GM18508 (cell line): ENCODE measurements at regions not wholly inside any gene's neighbourhood (a gene's known extent, or its start where the extent isn't known, plus 50 kb on each side); places are given as distances from the start of the nearest gene placed in this dataset.
"Not testable (repeated sequence)": the region's sequence is repeated elsewhere in the genome, so short reads cannot be mapped to it uniquely, and the experiment has no call there.

Experiments used
- ATAC-seq: cut with Tn5 transposase; IDR thresholded peaks from one replicate; pipeline ENCODE4 v1.9.1; 2021; ENCODE audit warnings: moderate number of reproducible peaks; ENCODE audit not compliant: insufficient read depth, unreplicated experiment

DNA sequence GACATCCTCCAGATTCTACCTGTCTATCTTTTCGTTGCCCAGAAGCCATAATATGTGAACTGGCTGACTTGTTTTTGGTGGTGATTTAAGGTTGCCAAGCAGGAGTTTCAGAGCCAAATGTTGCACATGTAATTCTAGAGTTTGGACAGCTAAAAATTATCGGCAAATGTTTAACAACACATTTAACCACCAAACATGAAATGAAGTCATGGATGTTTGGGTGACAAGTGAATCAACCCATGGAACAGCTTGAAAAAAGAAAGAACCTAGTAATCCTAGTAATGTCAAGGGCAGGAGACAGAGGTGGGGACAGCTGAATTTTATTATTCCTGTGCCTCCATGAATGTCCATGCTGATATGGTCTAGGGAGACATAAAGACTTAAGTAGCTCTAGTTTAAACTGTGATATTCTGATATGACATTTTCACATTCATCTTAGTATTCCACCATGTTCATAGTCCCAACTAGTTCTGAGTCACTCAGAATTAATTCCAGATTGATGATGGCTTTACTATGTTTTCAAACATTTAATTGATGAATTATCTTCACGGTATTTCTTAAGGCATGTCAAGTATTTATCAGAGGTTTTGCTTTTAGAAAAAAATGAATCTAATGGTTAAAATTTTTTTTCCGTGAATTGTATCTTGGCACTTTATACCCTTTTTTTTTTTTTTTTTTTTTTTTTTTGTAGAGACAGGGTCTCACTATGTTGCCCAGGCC lies 101.7 kb downstream of the SOCS6 start:
- no peak for ATAC-seq

GRCh38 chr18:70389036-70389435 lies 100.2 kb downstream of the SOCS6 start:
- not testable (repeated sequence) for ATAC-seq

DNA sequence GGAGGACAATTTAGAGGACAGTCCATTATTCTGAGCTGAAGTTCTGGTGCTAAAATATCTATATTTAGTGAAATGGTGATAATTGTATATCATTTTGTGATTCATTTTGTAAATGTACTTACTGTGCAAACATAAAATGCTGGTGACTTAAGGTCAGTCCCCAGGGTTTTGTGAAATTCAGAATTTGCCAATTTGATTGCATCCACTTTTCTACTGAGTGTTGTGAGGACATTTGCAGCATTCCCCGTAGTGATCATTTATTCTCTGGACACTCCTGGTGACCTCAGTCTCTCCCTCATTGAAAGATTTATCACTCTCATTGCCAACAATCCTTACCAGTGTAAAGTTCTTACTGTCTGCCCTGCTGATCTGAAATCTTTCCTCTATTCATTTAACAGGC lies 98.2 kb downstream of the SOCS6 start:
- ATAC-seq, result no peak

- ATAC-seq, result no peak
Observed at GRCh38 chr18:70386582-70386981, 97.7 kb downstream of the SOCS6 start.

- no peak for ATAC-seq
Observed at GRCh38 chr18:70385474-70385873, 96.6 kb downstream of the SOCS6 start.

DNA sequence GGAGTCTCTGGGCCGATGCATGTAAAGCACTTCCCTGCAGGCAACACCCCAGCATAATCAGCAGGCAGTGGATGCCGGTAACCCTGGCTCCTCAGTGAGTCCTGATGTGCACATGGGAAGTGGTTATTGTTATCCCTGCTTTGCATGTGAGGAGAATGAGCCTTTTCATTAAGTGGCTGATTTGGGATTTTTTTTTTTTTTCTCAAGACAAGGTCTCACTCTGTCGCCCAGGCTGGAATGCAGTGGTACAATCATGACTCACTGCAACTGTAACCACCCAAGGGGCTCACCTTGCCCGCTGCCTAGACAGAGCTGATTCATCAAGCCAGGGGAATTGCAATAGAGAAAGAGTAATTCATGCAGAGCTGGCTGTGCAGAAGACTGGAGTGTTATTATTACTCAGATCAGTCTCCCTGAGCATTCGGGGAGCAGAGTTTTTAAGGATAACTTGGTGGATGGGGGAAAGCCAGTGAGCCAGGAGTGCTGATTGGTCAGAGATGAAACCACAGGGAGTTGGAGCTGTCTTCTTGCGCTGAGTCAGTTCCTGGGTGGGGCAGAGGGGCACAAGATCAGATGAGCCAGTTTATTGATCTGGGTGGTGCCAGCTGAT lies 95.4 kb downstream of the SOCS6 start:
- no peak for ATAC-seq

GRCh38 chr18:70382992-70383717 lies 94.3 kb downstream of the SOCS6 start:
- no peak for ATAC-seq

- ATAC-seq, result no peak
Observed at GRCh38 chr18:70382017-70382416, 93.2 kb downstream of the SOCS6 start.

GRCh38 chr18:70380915-70381896 lies 92.4 kb downstream of the SOCS6 start:
- ATAC-seq, result no peak
